Endodermal cell (in vitro differentiated cells): ENCODE measurements at regions not wholly inside any gene's neighbourhood (a gene's known extent, or its start where the extent isn't known, plus 50 kb on each side); places are given as distances from the start of the nearest gene placed in this dataset.

ENCODE experiments used
- DNase-seq: peaks from one replicate; pipeline ENCODE4 v3.0.0-alpha.2; 2017
- H3K27ac ChIP-seq: 2 replicates; pipeline ENCODE4 v1.5.1; 2013; ENCODE audit warnings: mild to moderate bottlenecking, low read depth, low read length, moderate library complexity
- H3K27me3 ChIP-seq: 2 replicates; pipeline ENCODE4 v1.6.1; 2013; ENCODE audit warnings: mild to moderate bottlenecking, low read length, moderate library complexity; ENCODE audit not compliant: insufficient read depth, control insufficient read depth, poor library complexity, severe bottlenecking
- H3K36me3 ChIP-seq: 2 replicates; pipeline ENCODE4 v1.7.0; 2013; ENCODE audit warnings: mild to moderate bottlenecking, low read length, moderate library complexity; ENCODE audit not compliant: control insufficient read depth, insufficient read depth
- H3K4me1 ChIP-seq: one replicate; pipeline ENCODE4 v1.7.0; 2013; ENCODE audit warnings: low read length; ENCODE audit not compliant: control insufficient read depth, insufficient read depth
- H3K4me3 ChIP-seq: 2 replicates; pipeline ENCODE4 v1.5.1; 2013; ENCODE audit warnings: mild to moderate bottlenecking, low read length, moderate library complexity
- H3K9ac ChIP-seq: 2 replicates; pipeline ENCODE4 v1.6.1; 2013; ENCODE audit warnings: mild to moderate bottlenecking, low read length, moderate library complexity; ENCODE audit not compliant: poor library complexity, severe bottlenecking; ENCODE audit errors: extremely low read depth
- H3K9me3 ChIP-seq: 2 replicates; pipeline ENCODE4 v1.6.1; 2013; ENCODE audit warnings: mild to moderate bottlenecking, low read length, moderate library complexity; ENCODE audit not compliant: control insufficient read depth
- H3K27ac Mint-ChIP-seq: 2 replicates; pipeline ENCODE4 v1.8.0; 2020; ENCODE audit warnings: mixed read lengths
- H3K27me3 Mint-ChIP-seq: 2 replicates; pipeline ENCODE4 v1.8.0; 2021; ENCODE audit warnings: mild to moderate bottlenecking, mixed read lengths; ENCODE audit not compliant: insufficient read depth
- H3K36me3 Mint-ChIP-seq: 2 replicates; pipeline ENCODE4 v1.8.0; 2020; ENCODE audit warnings: low read depth, mixed read lengths
- H3K4me1 Mint-ChIP-seq: 2 replicates; pipeline ENCODE4 v1.8.0; 2020; ENCODE audit warnings: mixed read lengths
- H3K4me3 Mint-ChIP-seq: 2 replicates; pipeline ENCODE4 v1.8.0; 2020; ENCODE audit warnings: mild to moderate bottlenecking, moderate library complexity, mixed read lengths
- H3K9me3 Mint-ChIP-seq: 2 replicates; pipeline ENCODE4 v1.8.0; 2020; ENCODE audit warnings: mild to moderate bottlenecking, mixed read lengths
- WGBS, 2 experiments: methylation state at CpG; one replicate each; pipeline versions ENCODE4 v1.1.5 to v1.1.7; 2013; ENCODE audit warnings: missing lambda C conversion rate in 2 of 2, mixed read lengths in 1 of 2; ENCODE audit not compliant: insufficient coverage in 1 of 2, insufficient read length in 1 of 2; 5-methylcytosine and 5-hydroxymethylcytosine counted together
- TF ChIP-seq, protein P1 (sequence below): fragments of 200-600 bp; sonication (generic); conservative IDR thresholded peaks from 2 replicates; pipeline ENCODE4 v1.5.0; 2021; ENCODE audit warnings: antibody characterized with exemption, mild to moderate bottlenecking

- TF ChIP-seq, protein P1, sequence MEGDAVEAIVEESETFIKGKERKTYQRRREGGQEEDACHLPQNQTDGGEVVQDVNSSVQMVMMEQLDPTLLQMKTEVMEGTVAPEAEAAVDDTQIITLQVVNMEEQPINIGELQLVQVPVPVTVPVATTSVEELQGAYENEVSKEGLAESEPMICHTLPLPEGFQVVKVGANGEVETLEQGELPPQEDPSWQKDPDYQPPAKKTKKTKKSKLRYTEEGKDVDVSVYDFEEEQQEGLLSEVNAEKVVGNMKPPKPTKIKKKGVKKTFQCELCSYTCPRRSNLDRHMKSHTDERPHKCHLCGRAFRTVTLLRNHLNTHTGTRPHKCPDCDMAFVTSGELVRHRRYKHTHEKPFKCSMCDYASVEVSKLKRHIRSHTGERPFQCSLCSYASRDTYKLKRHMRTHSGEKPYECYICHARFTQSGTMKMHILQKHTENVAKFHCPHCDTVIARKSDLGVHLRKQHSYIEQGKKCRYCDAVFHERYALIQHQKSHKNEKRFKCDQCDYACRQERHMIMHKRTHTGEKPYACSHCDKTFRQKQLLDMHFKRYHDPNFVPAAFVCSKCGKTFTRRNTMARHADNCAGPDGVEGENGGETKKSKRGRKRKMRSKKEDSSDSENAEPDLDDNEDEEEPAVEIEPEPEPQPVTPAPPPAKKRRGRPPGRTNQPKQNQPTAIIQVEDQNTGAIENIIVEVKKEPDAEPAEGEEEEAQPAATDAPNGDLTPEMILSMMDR: no peak
- H3K4me3 Mint-ChIP-seq: no peak overlapping the region
- no peak overlapping the region for H3K9ac ChIP-seq
- H3K9me3 Mint-ChIP-seq: peaks cover 6% of the 10 kb centered on the region
- H3K4me3 ChIP-seq: no peak overlapping the region
- peaks cover 19% of the 10 kb centered on the region for H3K9me3 ChIP-seq
- 78 to 94% methylated on average over 1 of the region's 1 CpG for WGBS, 2 experiments
- no peaks in the 10 kb centered on the region for H3K4me1 ChIP-seq
- no peak for DNase-seq
- no peaks in the 10 kb centered on the region for H3K27me3 Mint-ChIP-seq
- H3K27ac Mint-ChIP-seq: no peak overlapping the region
- peaks cover 5% of the 10 kb centered on the region for H3K4me1 Mint-ChIP-seq
- no peak overlapping the region for H3K27ac ChIP-seq
- H3K36me3 ChIP-seq: no peaks in the 10 kb centered on the region
- H3K36me3 Mint-ChIP-seq: no peaks in the 10 kb centered on the region
- H3K27me3 ChIP-seq: no peaks in the 10 kb centered on the region
Measured at GRCh38 chr20:16860914-16861313, 112.8 kb downstream of the OTOR start.

- Histone ChIP-seq H3K9me3 (peaks cover 19% of the 10 kb centered on the region), H3K9ac (no peak overlapping the region), H3K4me1 (no peaks in the 10 kb centered on the region), H3K4me3 (no peak overlapping the region), H3K27me3 (no peaks in the 10 kb centered on the region), H3K36me3 (no peaks in the 10 kb centered on the region), H3K27ac (no peak overlapping the region)
- Mint-ChIP-seq H3K4me1 (no peaks in the 10 kb centered on the region), H3K27ac (no peak overlapping the region), H3K27me3 (no peaks in the 10 kb centered on the region), H3K9me3 (peaks cover 6% of the 10 kb centered on the region), H3K4me3 (no peak overlapping the region), H3K36me3 (no peaks in the 10 kb centered on the region)
- WGBS, 2 experiments: 97 to 98% methylated on average over 4 to 5 of the region's 5 CpGs
- no peak for DNase-seq
- TF ChIP-seq, protein P1: no peak
Measured at GRCh38 chr20:16861708-16862107, 113.5 kb downstream of the OTOR start.

DNA sequence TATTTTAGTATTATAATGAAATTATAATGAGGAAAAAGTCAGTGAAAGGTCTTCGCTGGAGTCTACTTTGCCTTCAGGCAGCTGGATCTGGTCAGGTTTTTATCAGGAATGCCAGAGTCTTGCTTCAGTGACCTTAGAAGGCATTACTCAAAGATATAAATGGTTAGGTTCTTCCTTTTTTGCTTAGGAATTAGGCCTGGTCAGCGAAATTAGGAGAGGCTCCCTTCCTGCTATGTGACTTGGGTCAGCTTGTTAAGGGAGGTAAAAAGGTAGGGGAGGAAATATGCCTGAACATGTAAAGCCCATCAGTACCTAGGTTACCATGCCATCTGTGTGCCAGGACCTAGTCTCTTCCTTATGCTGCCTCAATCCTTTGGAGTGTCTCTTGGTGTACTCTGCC is 115.1 kb downstream of the OTOR start:
- no peak overlapping the region for H3K27ac ChIP-seq
- Mint-ChIP-seq H3K27me3 (no peaks in the 10 kb centered on the region), H3K27ac (no peak overlapping the region), H3K36me3 (no peaks in the 10 kb centered on the region), H3K4me3 (no peak overlapping the region), H3K9me3 (no peaks in the 10 kb centered on the region), H3K4me1 (no peaks in the 10 kb centered on the region)
- H3K27me3 ChIP-seq: no peaks in the 10 kb centered on the region
- H3K4me1 ChIP-seq: no peaks in the 10 kb centered on the region
- peaks cover 4% of the 10 kb centered on the region for H3K9me3 ChIP-seq
- H3K9ac ChIP-seq: no peak overlapping the region
- DNase-seq: no peak
- WGBS, 2 experiments: 87 to 100% methylated on average over 1 to 2 of the region's 2 CpGs
- H3K36me3 ChIP-seq: no peaks in the 10 kb centered on the region
- TF ChIP-seq, protein P1: no peak
- H3K4me3 ChIP-seq: no peak overlapping the region
